ENCODE measurements at regions not wholly inside any gene's neighbourhood (a gene's known extent, or its start where the extent isn't known, plus 50 kb on each side); places are given as distances from the start of the nearest gene placed in this dataset.

GRCh38 chr12:19034937-19035336 is 94.6 kb upstream of the PLEKHA5 start:
- Histone ChIP-seq H3K23ac (ENCODE audit: low read length) (no peak overlapping the region), H3K79me1 (ENCODE audit: low read length) (no peaks in the 10 kb centered on the region), H3K56ac (ENCODE audit: low read length) (no peak overlapping the region), H2BK5ac (ENCODE audit: low read length) (no peak overlapping the region), H3K36me3 (ENCODE audit: control insufficient read depth, insufficient read depth, low read length) (no peaks in the 10 kb centered on the region), H4K8ac (ENCODE audit: low read depth, low read length) (no peak overlapping the region), H3K4me2 (ENCODE audit: low read length) (no peak overlapping the region), H3K27ac (ENCODE audit: low read depth, low read length) (no peak overlapping the region), H3K4me3 (ENCODE audit: low read length) (no peak overlapping the region), H4K5ac (ENCODE audit: low read length) (no peak overlapping the region), H2AK5ac (ENCODE audit: low read length) (no peak overlapping the region), H3K4me1 (ENCODE audit: control insufficient read depth, low read depth, low read length) (no peaks in the 10 kb centered on the region), H3K9ac (ENCODE audit: low read length) (no peak overlapping the region), H3K18ac (ENCODE audit: low read length) (no peak overlapping the region), H3K4ac (ENCODE audit: low read depth, low read length) (no peak overlapping the region), H2BK120ac (ENCODE audit: low read depth, low read length) (no peak overlapping the region), H3K27me3 (ENCODE audit: insufficient read depth, low read length, poor library complexity) (no peaks in the 10 kb centered on the region), H2BK15ac (replicated peaks; ENCODE audit: low read depth) (no peak overlapping the region), H3K79me2 (ENCODE audit: control insufficient read depth, insufficient read depth, low read length) (no peaks in the 10 kb centered on the region)
- no peak for DNase-seq
- WGBS (ENCODE audit: extremely low coverage, insufficient coverage, low lambda C conversion rate) = no CpG with 5 or more reads among the region's 2 CpGs

GRCh38 chr12:19035536-19035935 is 94.0 kb upstream of the PLEKHA5 start:
- H3K79me2 ChIP-seq (ENCODE audit: control insufficient read depth, insufficient read depth, low read length) = no peaks in the 10 kb centered on the region
- H3K27ac ChIP-seq (ENCODE audit: low read depth, low read length) = no peak overlapping the region
- no peak overlapping the region for H4K5ac ChIP-seq (ENCODE audit: low read length)
- H4K8ac ChIP-seq (ENCODE audit: low read depth, low read length) = no peak overlapping the region
- no peak for DNase-seq
- no peak overlapping the region for H2BK15ac ChIP-seq (replicated peaks; ENCODE audit: low read depth)
- no peak overlapping the region for H3K18ac ChIP-seq (ENCODE audit: low read length)
- no peaks in the 10 kb centered on the region for H3K4me1 ChIP-seq (ENCODE audit: control insufficient read depth, low read depth, low read length)
- H2BK120ac ChIP-seq (ENCODE audit: low read depth, low read length) = no peak overlapping the region
- H3K4me2 ChIP-seq (ENCODE audit: low read length) = no peak overlapping the region
- H3K79me1 ChIP-seq (ENCODE audit: low read length) = no peaks in the 10 kb centered on the region
- no peak overlapping the region for H2AK5ac ChIP-seq (ENCODE audit: low read length)
- H3K27me3 ChIP-seq (ENCODE audit: insufficient read depth, low read length, poor library complexity) = no peaks in the 10 kb centered on the region
- no peak overlapping the region for H2BK5ac ChIP-seq (ENCODE audit: low read length)
- H3K36me3 ChIP-seq (ENCODE audit: control insufficient read depth, insufficient read depth, low read length) = no peaks in the 10 kb centered on the region
- no peak overlapping the region for H3K23ac ChIP-seq (ENCODE audit: low read length)
- H3K4me3 ChIP-seq (ENCODE audit: low read length) = no peak overlapping the region
- no peak overlapping the region for H3K4ac ChIP-seq (ENCODE audit: low read depth, low read length)
- H3K9ac ChIP-seq (ENCODE audit: low read length) = no peak overlapping the region
- no CpG with 5 or more reads among the region's 1 CpG for WGBS (ENCODE audit: extremely low coverage, insufficient coverage, low lambda C conversion rate)
- H3K56ac ChIP-seq (ENCODE audit: low read length) = no peak overlapping the region

GRCh38 chr12:19036673-19037357 is 92.7 kb upstream of the PLEKHA5 start:
- no peak overlapping the region for H3K9ac ChIP-seq (ENCODE audit: low read length)
- H3K23ac ChIP-seq (ENCODE audit: low read length) = no peak overlapping the region
- no peak overlapping the region for H2BK120ac ChIP-seq (ENCODE audit: low read depth, low read length)
- no peak overlapping the region for H3K4me3 ChIP-seq (ENCODE audit: low read length)
- WGBS (ENCODE audit: extremely low coverage, insufficient coverage, low lambda C conversion rate) = no CpG with 5 or more reads among the region's 6 CpGs
- H2AK5ac ChIP-seq (ENCODE audit: low read length) = no peak overlapping the region
- no peak overlapping the region for H3K27ac ChIP-seq (ENCODE audit: low read depth, low read length)
- no peaks in the 10 kb centered on the region for H3K36me3 ChIP-seq (ENCODE audit: control insufficient read depth, insufficient read depth, low read length)
- H4K5ac ChIP-seq (ENCODE audit: low read length) = no peak overlapping the region
- H2BK5ac ChIP-seq (ENCODE audit: low read length) = no peak overlapping the region
- H3K79me1 ChIP-seq (ENCODE audit: low read length) = no peaks in the 10 kb centered on the region
- H3K79me2 ChIP-seq (ENCODE audit: control insufficient read depth, insufficient read depth, low read length) = no peaks in the 10 kb centered on the region
- H3K4ac ChIP-seq (ENCODE audit: low read depth, low read length) = no peak overlapping the region
- no peak overlapping the region for H3K4me2 ChIP-seq (ENCODE audit: low read length)
- H2BK15ac ChIP-seq (replicated peaks; ENCODE audit: low read depth) = no peak overlapping the region
- no peak overlapping the region for H4K8ac ChIP-seq (ENCODE audit: low read depth, low read length)
- H3K18ac ChIP-seq (ENCODE audit: low read length) = no peak overlapping the region
- DNase-seq = no peak
- H3K4me1 ChIP-seq (ENCODE audit: control insufficient read depth, low read depth, low read length) = no peaks in the 10 kb centered on the region
- no peaks in the 10 kb centered on the region for H3K27me3 ChIP-seq (ENCODE audit: insufficient read depth, low read length, poor library complexity)
- H3K56ac ChIP-seq (ENCODE audit: low read length) = no peak overlapping the region

- WGBS (ENCODE audit: extremely low coverage, insufficient coverage, low lambda C conversion rate) = no CpG with 5 or more reads among the region's 6 CpGs
- no peak for DNase-seq
- Histone ChIP-seq H3K79me2 (ENCODE audit: control insufficient read depth, insufficient read depth, low read length) (no peaks in the 10 kb centered on the region), H3K4me2 (ENCODE audit: low read length) (no peak overlapping the region), H3K4me3 (ENCODE audit: low read length) (no peak overlapping the region), H3K36me3 (ENCODE audit: control insufficient read depth, insufficient read depth, low read length) (no peaks in the 10 kb centered on the region), H3K9ac (ENCODE audit: low read length) (no peak overlapping the region), H2BK5ac (ENCODE audit: low read length) (no peak overlapping the region), H3K79me1 (ENCODE audit: low read length) (no peaks in the 10 kb centered on the region), H3K27me3 (ENCODE audit: insufficient read depth, low read length, poor library complexity) (no peaks in the 10 kb centered on the region), H3K23ac (ENCODE audit: low read length) (no peak overlapping the region), H3K18ac (ENCODE audit: low read length) (no peak overlapping the region), H2AK5ac (ENCODE audit: low read length) (no peak overlapping the region), H2BK120ac (ENCODE audit: low read depth, low read length) (no peak overlapping the region), H3K4ac (ENCODE audit: low read depth, low read length) (no peak overlapping the region), H3K56ac (ENCODE audit: low read length) (no peak overlapping the region), H2BK15ac (replicated peaks; ENCODE audit: low read depth) (no peak overlapping the region), H3K4me1 (ENCODE audit: control insufficient read depth, low read depth, low read length) (no peaks in the 10 kb centered on the region), H4K5ac (ENCODE audit: low read length) (no peak overlapping the region), H4K8ac (ENCODE audit: low read depth, low read length) (no peak overlapping the region), H3K27ac (ENCODE audit: low read depth, low read length) (no peak overlapping the region)
These were observed 91.3 kb upstream of the PLEKHA5 start for GRCh38 chr12:19038209-19038608.

GRCh38 chr12:19039515-19039914 is 90.0 kb upstream of the PLEKHA5 start:
- H2BK15ac ChIP-seq (replicated peaks; ENCODE audit: low read depth) = no peak overlapping the region
- WGBS (ENCODE audit: extremely low coverage, insufficient coverage, low lambda C conversion rate) = no CpG with 5 or more reads among the region's 3 CpGs
- no peak overlapping the region for H3K9ac ChIP-seq (ENCODE audit: low read length)
- H3K18ac ChIP-seq (ENCODE audit: low read length) = no peak overlapping the region
- H3K27ac ChIP-seq (ENCODE audit: low read depth, low read length) = no peak overlapping the region
- H3K4ac ChIP-seq (ENCODE audit: low read depth, low read length) = no peak overlapping the region
- H4K8ac ChIP-seq (ENCODE audit: low read depth, low read length) = no peak overlapping the region
- H3K36me3 ChIP-seq (ENCODE audit: control insufficient read depth, insufficient read depth, low read length) = no peaks in the 10 kb centered on the region
- no peak overlapping the region for H3K4me2 ChIP-seq (ENCODE audit: low read length)
- H3K4me1 ChIP-seq (ENCODE audit: control insufficient read depth, low read depth, low read length) = no peaks in the 10 kb centered on the region
- no peak overlapping the region for H2AK5ac ChIP-seq (ENCODE audit: low read length)
- no peak overlapping the region for H3K4me3 ChIP-seq (ENCODE audit: low read length)
- H3K56ac ChIP-seq (ENCODE audit: low read length) = no peak overlapping the region
- no peak overlapping the region for H4K5ac ChIP-seq (ENCODE audit: low read length)
- no peak overlapping the region for H2BK5ac ChIP-seq (ENCODE audit: low read length)
- no peaks in the 10 kb centered on the region for H3K27me3 ChIP-seq (ENCODE audit: insufficient read depth, low read length, poor library complexity)
- no peaks in the 10 kb centered on the region for H3K79me2 ChIP-seq (ENCODE audit: control insufficient read depth, insufficient read depth, low read length)
- H3K79me1 ChIP-seq (ENCODE audit: low read length) = no peaks in the 10 kb centered on the region
- H3K23ac ChIP-seq (ENCODE audit: low read length) = no peak overlapping the region
- no peak overlapping the region for H2BK120ac ChIP-seq (ENCODE audit: low read depth, low read length)
- DNase-seq = no peak

GRCh38 chr12:19042221-19042620 is 87.3 kb upstream of the PLEKHA5 start:
- Histone ChIP-seq H3K4me1 (ENCODE audit: control insufficient read depth, low read depth, low read length) (no peaks in the 10 kb centered on the region), H3K56ac (ENCODE audit: low read length) (no peak overlapping the region), H2BK15ac (replicated peaks; ENCODE audit: low read depth) (no peak overlapping the region), H4K8ac (ENCODE audit: low read depth, low read length) (no peak overlapping the region), H4K5ac (ENCODE audit: low read length) (no peak overlapping the region), H3K79me2 (ENCODE audit: control insufficient read depth, insufficient read depth, low read length) (no peaks in the 10 kb centered on the region), H3K27me3 (ENCODE audit: insufficient read depth, low read length, poor library complexity) (no peaks in the 10 kb centered on the region), H2BK5ac (ENCODE audit: low read length) (no peak overlapping the region), H2BK120ac (ENCODE audit: low read depth, low read length) (no peak overlapping the region), H3K4me2 (ENCODE audit: low read length) (no peak overlapping the region), H2AK5ac (ENCODE audit: low read length) (no peak overlapping the region), H3K23ac (ENCODE audit: low read length) (no peak overlapping the region), H3K27ac (ENCODE audit: low read depth, low read length) (no peak overlapping the region), H3K4ac (ENCODE audit: low read depth, low read length) (no peak overlapping the region), H3K79me1 (ENCODE audit: low read length) (no peaks in the 10 kb centered on the region), H3K18ac (ENCODE audit: low read length) (no peak overlapping the region), H3K4me3 (ENCODE audit: low read length) (no peak overlapping the region), H3K36me3 (ENCODE audit: control insufficient read depth, insufficient read depth, low read length) (no peaks in the 10 kb centered on the region), H3K9ac (ENCODE audit: low read length) (no peak overlapping the region)
- DNase-seq = no peak
- no CpG with 5 or more reads among the region's 3 CpGs for WGBS (ENCODE audit: extremely low coverage, insufficient coverage, low lambda C conversion rate)
